Activated CD8-positive, alpha-beta memory T cell treated with anti-CD3 and anti-CD28 coated beads, Interleukin-2, amount 50 U/mL, for 48 hours (primary cell): ENCODE measurements at regions not wholly inside any gene's neighbourhood (a gene's known extent, or its start where the extent isn't known, plus 50 kb on each side); places are given as distances from the start of the nearest gene placed in this dataset.
A peak's percentile ranks its signal among the peaks of the same experiment; 100 is the strongest.
"Not testable (repeated sequence)": the region's sequence is repeated elsewhere in the genome, so short reads cannot be mapped to it uniquely, and the experiment has no call there.

Source experiments
- DNase-seq: peaks from one replicate; pipeline ENCODE4 v3.0.0-alpha.2; 2020

DNA sequence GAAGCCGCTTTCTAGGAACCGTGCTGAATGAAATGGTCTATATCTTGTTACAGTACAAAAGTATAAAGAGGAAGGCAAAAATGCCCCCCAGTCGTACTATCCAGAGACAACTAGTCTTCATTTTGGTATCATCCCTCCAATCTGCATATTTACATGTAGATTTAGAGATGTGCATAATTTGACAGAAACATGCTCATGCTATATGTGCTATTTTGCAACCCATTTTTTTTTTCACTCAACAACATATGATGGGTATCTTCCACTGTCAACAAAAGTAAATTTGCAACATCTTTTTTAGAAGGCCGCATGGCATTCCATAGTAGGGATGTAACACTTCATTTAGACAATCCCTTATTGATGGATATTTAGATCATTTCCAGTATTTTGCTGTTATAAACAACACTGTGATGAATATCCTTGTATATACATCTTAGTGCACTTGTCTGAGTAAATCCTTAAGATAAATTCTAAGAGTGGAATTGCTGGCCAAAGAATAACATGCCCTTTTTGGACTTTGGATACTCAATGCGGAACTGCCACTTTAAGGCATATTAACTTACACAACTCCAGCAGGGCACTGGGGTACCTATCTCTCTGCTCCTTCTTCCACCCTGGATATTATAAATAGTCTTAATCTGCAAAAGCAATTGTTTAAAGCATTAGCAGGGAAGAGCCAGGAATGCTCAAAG, 71.1 kb upstream of the SH3PXD2B start:
- DNase-seq = no peak

DNA sequence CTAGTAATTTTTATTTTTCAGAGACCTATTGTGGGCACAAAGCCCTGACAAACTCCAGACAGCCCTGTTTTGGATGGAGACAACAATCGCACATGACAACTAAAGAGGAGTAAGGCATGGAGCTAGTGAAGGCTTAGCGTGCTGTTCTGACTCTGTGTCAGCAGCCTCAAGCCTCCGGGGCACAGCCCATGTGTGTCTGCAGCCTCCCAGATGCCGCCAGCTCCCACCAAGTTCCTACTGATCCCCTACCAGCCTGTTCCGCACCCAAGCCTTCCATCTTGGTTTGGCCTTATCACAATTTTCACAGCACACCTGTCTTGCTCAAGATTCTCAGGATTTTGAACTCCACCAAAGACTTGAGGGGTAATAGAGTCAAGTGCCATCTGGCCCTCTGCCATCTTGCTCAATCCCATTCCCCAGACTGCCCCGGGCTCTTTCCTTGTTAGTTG, 70.3 kb upstream of the SH3PXD2B start:
- no peak for DNase-seq

- DNase-seq = peak; percentile 22
These were observed 68.9 kb upstream of the SH3PXD2B start for GRCh38 chr5:172523146-172523745.

DNA sequence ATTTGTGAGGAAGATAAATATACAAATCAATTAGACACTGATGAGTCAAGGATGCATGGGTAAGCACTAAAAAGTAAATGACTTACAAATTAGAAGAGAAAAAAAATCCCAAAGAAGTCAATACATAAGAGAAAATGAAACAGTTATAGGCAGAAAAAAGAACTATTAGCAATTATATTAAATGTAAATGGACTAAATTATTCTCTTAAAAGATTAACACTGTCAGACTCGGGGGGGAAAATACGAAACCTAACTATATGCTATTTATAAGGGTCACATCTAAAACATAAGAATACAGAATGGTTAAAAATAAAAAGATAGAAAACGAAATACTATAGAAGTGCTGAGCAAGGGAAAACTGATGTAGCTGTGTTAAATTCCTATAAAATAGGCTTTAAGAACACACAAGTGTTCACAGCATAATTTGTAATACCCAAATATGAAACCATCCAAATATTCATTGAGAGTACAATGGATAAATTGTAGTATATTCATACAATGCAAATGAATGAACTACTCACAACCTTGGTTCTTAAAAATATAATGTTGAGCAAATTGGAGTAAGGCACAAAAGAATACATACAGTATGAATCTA, 67.1 kb upstream of the SH3PXD2B start:
- DNase-seq = no peak

DNA sequence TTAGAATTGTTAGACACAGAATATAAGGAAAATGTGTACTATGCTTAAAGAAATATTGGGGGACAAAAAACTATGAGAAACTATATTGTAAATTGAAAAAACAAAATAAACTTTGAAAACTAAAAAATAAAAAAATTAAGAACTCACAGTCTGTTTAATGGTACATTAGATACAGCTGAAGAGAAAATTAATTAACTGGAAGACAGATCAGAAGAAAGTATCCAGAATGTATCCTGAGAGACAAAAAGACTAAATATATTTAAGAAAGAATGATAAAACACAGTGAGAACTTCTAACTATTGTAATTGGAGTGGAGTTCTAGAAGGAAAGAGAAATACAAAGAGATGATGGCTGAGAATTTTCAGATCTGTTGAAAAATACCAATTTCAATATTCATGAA, 57.6 kb upstream of the SH3PXD2B start:
- DNase-seq = no peak

DNA sequence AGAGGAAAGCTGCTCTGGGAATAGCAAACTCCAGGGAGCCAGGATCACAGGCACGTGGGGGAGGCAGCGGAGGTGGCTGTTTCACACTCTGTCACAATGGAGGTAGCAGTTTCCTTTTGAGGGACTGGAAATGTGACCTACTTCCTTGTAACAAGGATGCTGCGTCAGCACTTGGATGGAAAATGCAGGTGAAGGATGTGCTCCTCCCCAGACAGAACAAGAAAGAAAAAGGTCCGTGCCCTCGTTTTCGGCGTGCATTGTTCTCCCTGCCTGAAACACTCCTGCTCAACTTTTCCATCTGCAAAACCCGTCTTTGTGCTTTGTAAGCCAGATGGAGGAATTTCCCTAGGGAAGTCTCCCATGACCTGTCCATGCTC, 55.1 kb upstream of the SH3PXD2B start:
- DNase-seq = no peak

DNA sequence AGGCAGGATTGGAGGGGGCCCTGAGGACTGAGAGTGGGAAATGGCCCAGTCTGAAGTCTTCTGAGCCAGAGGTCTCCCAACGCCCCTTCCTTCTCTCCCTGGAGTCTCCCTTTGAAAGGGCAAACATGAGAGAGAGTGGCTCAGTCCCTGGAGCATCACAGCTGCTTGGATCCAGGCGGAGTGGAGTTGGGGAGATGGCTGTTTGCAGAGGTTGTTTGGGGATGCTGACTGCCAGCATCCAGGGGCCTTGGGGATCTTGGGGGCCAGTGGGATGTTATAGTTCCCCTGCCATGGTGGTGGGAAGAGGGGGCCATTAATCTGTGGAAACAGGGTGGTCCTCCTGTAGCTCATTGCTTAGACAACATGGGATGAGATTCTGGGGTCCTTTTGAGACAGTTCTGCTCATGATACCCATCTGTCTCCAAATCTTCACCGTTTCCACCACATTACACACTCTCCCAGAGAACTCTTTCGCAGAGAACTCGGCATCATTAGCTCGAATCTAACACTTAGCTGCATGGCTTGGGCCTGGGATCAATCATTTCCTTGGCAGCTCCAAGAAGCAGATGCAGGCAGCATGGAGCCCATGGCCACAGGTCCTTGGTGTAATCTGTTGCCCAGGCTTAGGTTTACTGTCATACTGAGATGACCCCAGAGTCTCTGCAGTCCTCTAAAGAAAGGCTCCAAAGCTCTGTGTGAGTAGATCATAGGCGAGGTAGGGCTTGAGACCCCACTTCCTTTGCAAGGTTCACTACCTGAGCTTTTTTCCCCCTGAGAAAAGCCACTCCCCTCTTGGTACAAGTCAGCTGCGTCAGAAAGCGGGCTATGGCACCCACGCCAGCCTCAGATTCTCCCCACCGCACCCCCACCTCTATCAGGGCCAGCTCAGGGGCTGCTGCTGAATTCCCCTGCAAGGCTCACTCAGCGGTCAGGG, 54.4 kb upstream of the SH3PXD2B start:
- peak; percentile 29 for DNase-seq

DNA sequence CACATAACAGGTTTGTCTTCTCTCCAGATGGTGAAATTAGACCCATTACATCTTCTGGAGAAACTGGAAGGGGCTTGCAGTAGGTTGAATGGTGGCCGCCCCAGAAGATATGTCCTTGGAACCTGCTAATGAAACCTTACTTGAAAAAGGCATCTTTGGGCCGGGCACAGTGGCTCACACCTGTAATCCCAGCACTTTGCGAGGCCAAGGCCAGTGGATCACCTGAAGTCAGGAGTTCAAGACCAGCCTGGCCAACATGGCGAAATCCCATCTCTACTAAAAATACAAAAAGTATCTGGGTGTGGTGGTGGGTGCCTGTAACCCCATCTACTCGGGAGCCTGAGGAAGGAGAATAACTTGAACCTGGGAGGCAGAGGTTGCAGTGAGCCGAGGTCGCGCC, 53.2 kb upstream of the SH3PXD2B start:
- not testable (repeated sequence) for DNase-seq

DNA sequence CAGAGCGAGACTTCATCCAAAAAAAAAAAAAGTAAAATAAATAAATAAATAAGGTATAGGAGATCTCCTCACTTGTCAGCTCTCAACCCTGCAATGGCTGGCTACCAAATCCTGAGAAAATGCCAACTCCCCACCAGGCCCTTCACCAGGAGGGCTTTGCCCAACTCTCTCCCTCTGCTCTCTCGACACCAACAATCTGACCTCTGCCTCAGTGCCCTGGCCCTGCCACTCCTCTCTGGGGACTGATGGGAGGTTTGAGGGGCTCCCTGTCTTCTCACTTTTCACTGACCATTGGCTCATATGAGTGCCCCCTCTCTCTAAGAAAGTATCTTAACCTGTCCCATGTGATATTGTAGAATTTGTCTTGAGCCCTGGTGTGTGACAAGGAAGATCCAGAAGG, 52.6 kb upstream of the SH3PXD2B start:
- peak; percentile 18 for DNase-seq

GRCh38 chr5:172506251-172506650, 51.9 kb upstream of the SH3PXD2B start:
- DNase-seq = peak; percentile 6

- no peak for DNase-seq
These were observed 51.5 kb upstream of the SH3PXD2B start for GRCh38 chr5:172505845-172506244.

- no peak for DNase-seq
These were observed 51.1 kb upstream of the SH3PXD2B start for GRCh38 chr5:172505403-172505759.

DNA sequence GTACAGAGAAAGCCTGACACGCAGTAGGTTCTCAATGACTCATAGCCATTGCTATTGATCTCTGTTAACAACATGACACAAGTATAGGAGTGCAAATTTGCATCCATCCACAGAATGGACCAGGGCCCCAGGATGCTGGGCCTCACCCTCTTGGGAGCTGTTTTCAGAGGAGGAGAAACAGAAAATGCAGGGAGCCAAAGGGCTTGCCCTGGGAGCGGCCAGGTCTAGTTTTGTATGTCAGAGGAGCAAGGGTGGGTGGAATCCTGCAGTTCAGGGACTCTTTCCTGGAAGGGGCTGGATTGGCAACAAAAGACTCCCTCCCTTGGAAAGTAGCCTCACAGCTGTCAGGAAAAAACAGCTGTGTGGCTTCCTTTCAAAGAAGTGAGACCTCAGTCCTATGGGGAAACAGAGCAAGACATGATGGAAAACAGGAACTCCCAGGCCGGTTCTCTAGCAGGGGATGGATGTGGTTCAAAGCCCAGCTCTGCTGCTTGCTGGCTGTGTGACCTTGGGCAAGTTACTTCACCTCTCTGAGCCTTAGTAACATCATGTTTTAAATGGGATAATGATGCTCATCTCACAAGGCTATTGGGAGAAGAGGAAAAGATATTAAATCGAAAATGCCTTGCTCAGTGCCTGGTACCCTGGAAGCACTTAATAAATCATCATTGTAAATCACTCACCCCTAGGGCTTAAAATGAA, 50.5 kb upstream of the SH3PXD2B start:
- peak; percentile 18 for DNase-seq

DNA sequence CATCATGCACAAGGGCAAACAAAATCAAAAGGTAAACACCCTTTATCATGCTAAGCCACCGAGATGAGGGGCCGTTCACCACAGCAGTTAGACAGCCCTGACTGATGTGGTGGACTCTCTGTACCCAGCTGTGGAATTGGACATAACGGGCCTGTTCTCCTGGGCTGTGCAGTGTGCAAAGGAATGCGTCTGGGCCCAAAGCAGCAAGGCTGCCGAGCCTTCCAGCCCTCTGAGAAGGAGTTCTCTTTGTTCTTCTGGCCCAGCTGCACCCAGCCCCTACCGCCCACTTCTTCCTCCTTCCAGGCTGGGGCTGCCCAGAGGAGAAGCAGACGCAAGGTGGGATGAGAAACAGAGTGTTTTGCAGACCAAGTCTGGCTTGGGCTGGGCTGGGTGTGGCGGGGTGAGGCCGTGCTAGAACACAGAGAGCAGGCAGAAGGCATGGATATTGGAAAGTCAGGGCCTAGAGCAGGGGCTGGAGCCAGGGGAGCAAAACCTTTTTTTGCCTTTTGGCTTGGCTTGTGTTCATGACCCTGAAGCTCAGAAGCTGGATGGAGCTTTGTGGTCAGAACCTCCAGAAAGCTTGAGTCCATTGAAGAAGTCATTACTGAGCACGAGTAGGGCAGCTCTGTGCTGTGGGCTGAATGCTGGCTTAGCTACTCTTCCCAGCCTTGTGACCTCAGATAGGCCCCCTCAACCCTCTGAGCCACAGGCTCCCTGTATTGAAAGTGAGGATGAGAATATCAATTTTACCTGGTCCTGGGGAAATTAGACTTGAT, 49.8 kb upstream of the SH3PXD2B start:
- peak; percentile 17 for DNase-seq
